ENCODE measurements at regions not wholly inside any gene's neighbourhood (a gene's known extent, or its start where the extent isn't known, plus 50 kb on each side); places are given as distances from the start of the nearest gene placed in this dataset.
A peak's percentile ranks its signal among the peaks of the same experiment; 100 is the strongest.

DNA sequence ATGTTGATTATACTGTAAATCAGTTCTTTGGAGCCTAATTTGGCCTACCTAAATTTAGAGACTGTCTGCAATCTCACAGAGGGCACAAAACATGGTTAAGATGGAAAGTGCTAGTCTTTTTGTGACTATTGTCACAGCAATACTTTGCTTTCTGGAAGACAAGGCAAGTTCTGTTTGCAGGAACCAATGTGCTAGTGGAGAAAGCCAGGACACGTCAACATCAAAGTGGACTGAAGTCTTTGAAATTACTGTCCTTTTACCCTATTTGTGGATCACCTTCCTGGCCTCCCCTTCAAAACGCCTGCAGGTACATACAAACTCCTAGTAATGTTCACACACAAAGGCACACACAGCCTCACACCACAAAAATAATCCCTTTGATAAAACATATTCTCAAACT lies 248.7 kb downstream of the MAN2A1 start:
- no peak for ATAC-seq
- H3K36me3 Mint-ChIP-seq = peaks cover 6 to 17% of the 10 kb centered on the region in 2 donors
- H3K27ac Mint-ChIP-seq = no peak overlapping the region
- DNase-seq (ENCODE audit: low spot score in 2 of 2) = no peak
- peaks cover 3 to 8% of the 10 kb centered on the region in 2 donors for H3K9me3 Mint-ChIP-seq

DNA sequence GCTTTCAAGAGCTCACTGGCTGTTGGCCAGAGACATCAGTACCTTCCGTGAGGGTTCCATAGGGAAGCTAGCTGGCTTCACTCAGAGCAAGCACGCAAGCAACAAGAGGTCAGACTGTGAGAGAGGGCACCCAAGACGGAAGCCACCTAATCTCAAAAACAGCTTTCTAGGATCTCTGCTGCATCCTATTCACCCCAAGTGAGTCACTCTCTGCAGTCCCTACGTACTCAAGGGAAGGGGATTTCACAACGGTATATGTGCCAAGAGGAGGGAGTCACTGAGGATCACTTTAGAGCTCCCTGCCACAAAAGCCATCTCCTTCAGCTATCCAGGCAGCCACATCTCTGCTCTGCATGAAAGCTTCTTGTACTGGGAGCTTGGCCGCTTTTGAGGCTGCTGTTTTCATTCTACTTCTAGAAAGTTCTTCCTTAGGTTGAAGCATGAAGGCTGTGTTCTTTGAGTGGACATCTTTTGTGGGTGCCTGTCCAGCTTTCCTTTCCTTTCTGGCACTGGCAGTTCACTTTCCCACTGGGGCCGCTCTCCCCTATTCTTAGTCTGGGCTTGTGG lies 249.5 kb downstream of the MAN2A1 start:
- ATAC-seq (peak in 1 of 2 donors; percentile 39), DNase-seq (ENCODE audit: low spot score in 2 of 2) (no peak)
- peaks cover 3 to 8% of the 10 kb centered on the region in 2 donors for H3K9me3 Mint-ChIP-seq
- H3K36me3 Mint-ChIP-seq = peaks cover 6 to 17% of the 10 kb centered on the region in 2 donors
- no peak overlapping the region for H3K27ac Mint-ChIP-seq

- no peak for ATAC-seq
- H3K36me3 Mint-ChIP-seq = peaks cover 6 to 17% of the 10 kb centered on the region in 2 donors
- peaks cover 3 to 8% of the 10 kb centered on the region in 2 donors for H3K9me3 Mint-ChIP-seq
- no peak for DNase-seq (ENCODE audit: low spot score in 2 of 2)
- H3K27ac Mint-ChIP-seq = no peak overlapping the region
Measured at GRCh38 chr5:109942646-109943045, 252.9 kb downstream of the MAN2A1 start.

GRCh38 chr5:109943701-109944235 lies 254.0 kb downstream of the MAN2A1 start:
- DNase-seq (ENCODE audit: low spot score in 2 of 2) = no peak
- Mint-ChIP-seq H3K36me3 (peaks cover 6 to 17% of the 10 kb centered on the region in 2 donors), H3K9me3 (peaks cover 3 to 8% of the 10 kb centered on the region in 2 donors), H3K27ac (no peak overlapping the region)
- no peak for ATAC-seq

DNA sequence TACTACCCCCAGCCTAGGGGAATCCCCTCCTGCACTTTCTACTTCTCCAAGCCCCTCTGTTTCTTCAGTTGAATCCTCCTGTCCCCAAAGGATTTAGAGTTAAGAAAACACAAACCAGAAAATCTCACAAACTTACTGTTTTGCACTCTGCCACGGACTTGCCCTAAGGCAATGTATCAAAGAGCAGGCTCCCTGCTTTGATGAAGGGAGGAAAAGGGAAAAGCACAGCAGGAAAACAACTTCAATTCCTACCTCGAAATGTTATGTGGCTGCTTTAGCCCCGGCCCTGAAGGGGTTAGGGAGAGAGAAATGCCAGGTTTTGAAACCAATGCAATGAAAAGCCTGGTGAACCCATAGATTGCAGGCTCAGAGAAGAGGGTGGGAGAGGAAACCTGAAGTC lies 254.7 kb downstream of the MAN2A1 start:
- Mint-ChIP-seq H3K9me3 (peaks cover 3 to 7% of the 10 kb centered on the region in 2 donors), H3K27ac (peak overlapping the region in 1 of 2 donors; percentile 52), H3K36me3 (peaks cover 5 to 16% of the 10 kb centered on the region in 2 donors)
- ATAC-seq = no peak
- no peak for DNase-seq (ENCODE audit: low spot score in 2 of 2)

DNA sequence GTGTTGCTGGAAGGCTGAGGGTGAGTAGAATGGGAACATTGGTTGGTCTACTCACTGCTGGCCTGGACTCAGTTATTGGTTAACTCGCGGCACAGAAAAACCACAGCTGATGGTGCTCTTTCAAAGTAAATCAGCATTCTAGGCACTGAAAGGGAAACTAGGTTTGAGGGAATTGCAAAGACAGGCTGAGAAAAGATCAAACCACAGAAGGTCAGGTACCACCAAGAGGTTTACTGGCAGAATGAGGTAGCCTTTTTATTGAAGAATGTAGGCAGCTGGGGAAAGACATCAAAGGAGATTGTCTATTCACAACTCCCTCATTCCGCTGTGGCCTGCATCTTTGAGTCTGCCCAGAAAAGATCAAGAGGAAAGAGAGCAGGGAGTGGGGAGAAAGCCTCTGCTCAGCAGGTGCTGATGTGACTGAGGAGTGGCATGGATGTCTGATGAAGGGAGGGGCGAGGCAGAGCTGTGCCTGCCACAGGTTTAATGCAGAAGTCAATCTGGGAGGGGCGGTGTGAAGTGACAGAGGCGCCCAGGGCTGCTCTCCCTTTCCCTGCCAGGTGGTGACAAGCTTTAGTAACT lies 255.5 kb downstream of the MAN2A1 start:
- Mint-ChIP-seq H3K27ac (peak overlapping the region; percentile 52 to 75), H3K9me3 (peaks cover 0 to 3% of the 10 kb centered on the region in 2 donors), H3K36me3 (peaks cover 0 to 9% of the 10 kb centered on the region in 2 donors)
- DNase-seq (ENCODE audit: low spot score in 2 of 2) (peak in 1 of 2 donors; percentile 10), ATAC-seq (peak; percentile 86 to 90)

DNA sequence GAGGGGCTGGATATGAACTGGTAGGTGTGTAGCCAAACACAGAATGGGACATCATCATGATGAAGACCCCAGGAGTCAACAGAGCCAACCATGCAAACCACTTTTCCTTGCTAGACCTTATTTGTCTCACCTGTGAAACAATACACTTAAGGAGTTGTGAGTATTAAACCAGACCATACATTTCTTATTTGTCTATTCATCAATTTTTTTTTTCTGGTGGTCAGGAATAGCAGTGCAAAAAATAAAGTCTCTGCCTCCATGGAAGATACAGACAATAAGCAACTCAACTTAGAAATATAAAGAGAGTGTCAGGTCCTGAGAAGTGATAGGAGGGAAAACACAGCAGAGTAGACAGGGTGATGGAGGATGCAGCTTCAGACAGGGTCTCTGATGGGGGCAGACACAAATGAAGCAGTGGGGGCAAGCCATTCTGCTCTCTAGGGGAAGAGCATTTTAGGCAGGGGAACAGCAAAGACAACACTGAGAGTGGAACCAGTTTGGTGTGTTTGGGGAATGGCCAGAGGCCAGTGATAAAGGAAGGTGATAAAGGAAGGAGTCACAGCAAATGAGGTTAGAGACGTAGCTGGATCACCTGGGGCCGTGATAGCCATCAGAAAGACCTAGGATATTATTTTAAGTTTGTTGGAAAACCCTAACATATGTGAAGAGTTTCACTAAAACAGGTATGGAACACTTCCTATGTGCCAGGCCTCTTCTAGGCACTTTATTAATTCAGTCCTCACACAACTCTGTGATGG lies 256.2 kb downstream of the MAN2A1 start:
- no peak for DNase-seq (ENCODE audit: low spot score in 2 of 2)
- no peak for ATAC-seq
- H3K27ac Mint-ChIP-seq = peak overlapping the region in 1 of 2 donors; percentile 52
- H3K36me3 Mint-ChIP-seq = peaks cover 0 to 4% of the 10 kb centered on the region in 2 donors
- peaks cover 0 to 3% of the 10 kb centered on the region in 2 donors for H3K9me3 Mint-ChIP-seq

- Mint-ChIP-seq H3K9me3 (no peaks in the 10 kb centered on the region), H3K27ac (no peak overlapping the region), H3K36me3 (no peaks in the 10 kb centered on the region)
- DNase-seq (ENCODE audit: low spot score in 2 of 2) (no peak), ATAC-seq (no peak)
Measured at GRCh38 chr5:109946610-109947009, 256.9 kb downstream of the MAN2A1 start.

DNA sequence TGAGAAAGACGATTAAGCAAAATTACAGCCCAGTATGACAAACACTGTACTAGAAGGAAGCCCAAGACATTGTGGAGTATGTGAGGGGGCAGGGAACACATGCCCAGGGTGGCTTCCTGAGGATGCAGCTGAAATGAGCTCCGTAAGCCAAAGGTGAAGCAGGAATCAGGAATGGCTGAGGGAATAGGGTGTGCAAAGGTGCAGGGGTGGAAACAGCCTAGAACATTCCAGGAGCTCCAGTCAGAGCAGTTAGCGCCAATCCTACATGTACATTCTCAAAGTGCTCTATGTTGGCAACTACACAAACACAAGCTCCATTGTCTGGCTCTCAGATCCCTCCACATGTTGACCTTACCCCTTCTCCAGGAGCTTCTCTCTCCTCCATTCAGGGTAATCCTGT lies 257.9 kb downstream of the MAN2A1 start:
- Mint-ChIP-seq H3K36me3 (no peaks in the 10 kb centered on the region), H3K9me3 (no peaks in the 10 kb centered on the region), H3K27ac (no peak overlapping the region)
- ATAC-seq = no peak
- DNase-seq (ENCODE audit: low spot score in 2 of 2) = no peak

DNA sequence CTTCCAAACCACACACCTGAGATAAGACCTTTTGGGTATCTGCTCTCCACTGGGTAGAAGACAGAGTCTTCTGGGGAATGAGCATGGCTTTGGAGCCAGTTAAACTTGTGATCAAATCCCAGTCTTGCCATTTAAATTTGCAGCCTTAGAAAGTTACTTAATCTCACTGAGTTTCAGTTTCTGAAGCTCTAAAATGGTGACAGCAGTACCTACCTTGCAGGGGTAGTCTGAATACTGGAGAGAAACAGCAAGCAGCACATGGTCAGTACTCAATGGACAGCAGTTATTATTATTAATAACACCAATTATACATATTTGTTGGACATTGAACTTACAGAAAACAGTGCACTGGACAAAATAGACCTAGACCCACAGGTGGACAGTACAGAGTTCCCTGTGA lies 260.9 kb downstream of the MAN2A1 start:
- Mint-ChIP-seq H3K9me3 (no peaks in the 10 kb centered on the region), H3K27ac (no peak overlapping the region), H3K36me3 (no peaks in the 10 kb centered on the region)
- ATAC-seq (no peak), DNase-seq (ENCODE audit: low spot score in 2 of 2) (no peak)

- DNase-seq (ENCODE audit: low spot score in 2 of 2) (no peak), ATAC-seq (no peak)
- H3K9me3 Mint-ChIP-seq = no peaks in the 10 kb centered on the region
- H3K36me3 Mint-ChIP-seq = no peaks in the 10 kb centered on the region
- no peak overlapping the region for H3K27ac Mint-ChIP-seq
Measured at GRCh38 chr5:109951348-109951747, 261.6 kb downstream of the MAN2A1 start.

DNA sequence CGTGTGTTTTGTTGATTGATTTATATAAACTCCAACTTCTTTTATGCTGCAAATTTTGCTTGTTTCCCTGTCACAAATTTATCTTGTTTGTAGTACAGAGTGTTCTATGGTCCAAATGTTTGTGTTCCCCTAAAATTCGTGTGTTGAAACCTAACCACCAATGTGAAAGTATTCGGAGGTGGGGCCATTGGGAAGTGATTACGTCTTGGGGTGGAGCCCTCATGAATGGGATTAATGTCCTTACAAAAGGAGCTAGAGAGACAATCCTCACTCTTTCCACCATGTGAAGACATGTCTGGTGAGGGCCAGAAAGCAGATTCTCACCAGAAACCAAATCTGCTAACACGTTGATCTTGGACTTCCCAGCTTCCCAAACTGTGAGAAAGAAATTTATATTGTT lies 262.0 kb downstream of the MAN2A1 start:
- DNase-seq (ENCODE audit: low spot score in 2 of 2) (no peak), ATAC-seq (no peak)
- Mint-ChIP-seq H3K27ac (no peak overlapping the region), H3K9me3 (no peaks in the 10 kb centered on the region), H3K36me3 (no peaks in the 10 kb centered on the region)

GRCh38 chr5:109953761-109954160 lies 264.0 kb downstream of the MAN2A1 start:
- DNase-seq (ENCODE audit: low spot score in 2 of 2) = no peak
- ATAC-seq = no peak
- Mint-ChIP-seq H3K9me3 (peaks cover 0 to 5% of the 10 kb centered on the region in 2 donors), H3K36me3 (no peaks in the 10 kb centered on the region), H3K27ac (no peak overlapping the region)

DNA sequence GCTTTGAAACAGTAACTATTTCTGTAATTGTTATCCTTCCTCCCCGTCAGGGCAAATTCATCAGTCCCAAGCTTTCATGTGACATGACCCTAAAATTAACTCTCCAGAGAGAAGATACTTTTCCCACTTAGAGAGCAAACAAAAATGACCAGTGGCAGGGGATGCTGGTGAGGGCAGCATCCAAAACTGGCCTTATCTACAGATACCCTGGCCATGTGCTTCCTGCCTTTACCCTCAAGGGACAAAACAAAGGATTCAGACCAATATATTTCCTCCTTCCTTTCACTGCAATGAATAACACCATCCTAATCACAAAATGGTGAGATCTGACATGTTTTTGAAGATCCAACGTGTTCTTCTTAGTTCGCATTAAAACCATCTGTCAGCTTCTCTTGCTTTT lies 267.2 kb downstream of the MAN2A1 start:
- no peaks in the 10 kb centered on the region for H3K36me3 Mint-ChIP-seq
- H3K9me3 Mint-ChIP-seq = peaks cover 0 to 5% of the 10 kb centered on the region in 2 donors
- DNase-seq (ENCODE audit: low spot score in 2 of 2) = no peak
- ATAC-seq = no peak
- no peak overlapping the region for H3K27ac Mint-ChIP-seq

GRCh38 chr5:109958082-109958481 lies 268.4 kb downstream of the MAN2A1 start:
- H3K9me3 Mint-ChIP-seq = peaks cover 0 to 5% of the 10 kb centered on the region in 2 donors
- DNase-seq (ENCODE audit: low spot score in 2 of 2) (no peak), ATAC-seq (no peak)
- no peak overlapping the region for H3K27ac Mint-ChIP-seq
- no peaks in the 10 kb centered on the region for H3K36me3 Mint-ChIP-seq

- Mint-ChIP-seq H3K36me3 (no peaks in the 10 kb centered on the region), H3K27ac (no peak overlapping the region), H3K9me3 (peaks cover 0 to 5% of the 10 kb centered on the region in 2 donors)
- no peak for ATAC-seq
- DNase-seq (ENCODE audit: low spot score in 2 of 2) = no peak
Measured at GRCh38 chr5:109959652-109960051, 269.9 kb downstream of the MAN2A1 start.

- Mint-ChIP-seq H3K36me3 (no peaks in the 10 kb centered on the region), H3K9me3 (peaks cover 0 to 10% of the 10 kb centered on the region in 2 donors), H3K27ac (no peak overlapping the region)
- DNase-seq (ENCODE audit: low spot score in 2 of 2) (no peak), ATAC-seq (no peak)
Measured at GRCh38 chr5:109961751-109962150, 272.0 kb downstream of the MAN2A1 start.

Data from activated naive CD4-positive, alpha-beta T cell treated with anti-CD3 and anti-CD28 coated beads, Interleukin-2, amount 50 U/mL, for 72 hours (primary cell).